K562 (cell line): ENCODE measurements at regions not wholly inside any gene's neighbourhood (a gene's known extent, or its start where the extent isn't known, plus 50 kb on each side); places are given as distances from the start of the nearest gene placed in this dataset.

Experiments
- ARID3B ChIP-seq: fragments of 250-450 bp; sonication (Bioruptor Pico); IDR thresholded peaks from 2 replicates; pipeline ENCODE4 v1.4.0; 2020; ENCODE audit warnings: borderline replicate concordance
- RUNX1 ChIP-seq: sonication (generic); IDR thresholded peaks from 2 replicates; pipeline ENCODE4 v1.6.1; 2016; ENCODE audit warnings: antibody characterized with exemption, low read depth
- ZSCAN29 ChIP-seq: fragments of 450-650 bp; IDR thresholded peaks from 2 replicates; pipeline ENCODE4 v1.6.1; 2017
- TF ChIP-seq, protein P1 (sequence below): fragments of 450-650 bp; IDR thresholded peaks from 2 replicates; pipeline ENCODE4 v1.6.1; 2016; ENCODE audit warnings: mild to moderate bottlenecking, moderate library complexity

DNA sequence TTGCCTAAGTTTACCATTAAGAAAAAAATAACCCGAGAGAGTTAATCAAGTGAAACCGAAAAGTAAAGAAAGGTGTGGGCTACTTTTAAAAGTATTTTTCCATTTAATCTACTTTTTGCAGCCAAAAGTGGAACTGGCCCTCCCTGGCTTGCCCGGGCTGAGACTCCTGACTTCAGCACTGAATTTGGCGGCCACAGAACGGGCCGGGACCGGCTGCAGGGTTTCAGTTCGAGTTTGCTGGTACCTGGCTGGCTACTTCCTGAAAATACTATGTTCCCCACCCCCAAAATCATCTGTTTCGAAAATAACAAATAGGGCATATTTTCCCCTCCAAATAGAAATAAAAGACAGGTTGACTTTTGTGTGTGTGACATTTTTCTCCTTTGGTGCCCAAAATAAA is 173.4 kb upstream of the EXOC2 start (continued):
- TF ChIP-seq, protein P1, sequence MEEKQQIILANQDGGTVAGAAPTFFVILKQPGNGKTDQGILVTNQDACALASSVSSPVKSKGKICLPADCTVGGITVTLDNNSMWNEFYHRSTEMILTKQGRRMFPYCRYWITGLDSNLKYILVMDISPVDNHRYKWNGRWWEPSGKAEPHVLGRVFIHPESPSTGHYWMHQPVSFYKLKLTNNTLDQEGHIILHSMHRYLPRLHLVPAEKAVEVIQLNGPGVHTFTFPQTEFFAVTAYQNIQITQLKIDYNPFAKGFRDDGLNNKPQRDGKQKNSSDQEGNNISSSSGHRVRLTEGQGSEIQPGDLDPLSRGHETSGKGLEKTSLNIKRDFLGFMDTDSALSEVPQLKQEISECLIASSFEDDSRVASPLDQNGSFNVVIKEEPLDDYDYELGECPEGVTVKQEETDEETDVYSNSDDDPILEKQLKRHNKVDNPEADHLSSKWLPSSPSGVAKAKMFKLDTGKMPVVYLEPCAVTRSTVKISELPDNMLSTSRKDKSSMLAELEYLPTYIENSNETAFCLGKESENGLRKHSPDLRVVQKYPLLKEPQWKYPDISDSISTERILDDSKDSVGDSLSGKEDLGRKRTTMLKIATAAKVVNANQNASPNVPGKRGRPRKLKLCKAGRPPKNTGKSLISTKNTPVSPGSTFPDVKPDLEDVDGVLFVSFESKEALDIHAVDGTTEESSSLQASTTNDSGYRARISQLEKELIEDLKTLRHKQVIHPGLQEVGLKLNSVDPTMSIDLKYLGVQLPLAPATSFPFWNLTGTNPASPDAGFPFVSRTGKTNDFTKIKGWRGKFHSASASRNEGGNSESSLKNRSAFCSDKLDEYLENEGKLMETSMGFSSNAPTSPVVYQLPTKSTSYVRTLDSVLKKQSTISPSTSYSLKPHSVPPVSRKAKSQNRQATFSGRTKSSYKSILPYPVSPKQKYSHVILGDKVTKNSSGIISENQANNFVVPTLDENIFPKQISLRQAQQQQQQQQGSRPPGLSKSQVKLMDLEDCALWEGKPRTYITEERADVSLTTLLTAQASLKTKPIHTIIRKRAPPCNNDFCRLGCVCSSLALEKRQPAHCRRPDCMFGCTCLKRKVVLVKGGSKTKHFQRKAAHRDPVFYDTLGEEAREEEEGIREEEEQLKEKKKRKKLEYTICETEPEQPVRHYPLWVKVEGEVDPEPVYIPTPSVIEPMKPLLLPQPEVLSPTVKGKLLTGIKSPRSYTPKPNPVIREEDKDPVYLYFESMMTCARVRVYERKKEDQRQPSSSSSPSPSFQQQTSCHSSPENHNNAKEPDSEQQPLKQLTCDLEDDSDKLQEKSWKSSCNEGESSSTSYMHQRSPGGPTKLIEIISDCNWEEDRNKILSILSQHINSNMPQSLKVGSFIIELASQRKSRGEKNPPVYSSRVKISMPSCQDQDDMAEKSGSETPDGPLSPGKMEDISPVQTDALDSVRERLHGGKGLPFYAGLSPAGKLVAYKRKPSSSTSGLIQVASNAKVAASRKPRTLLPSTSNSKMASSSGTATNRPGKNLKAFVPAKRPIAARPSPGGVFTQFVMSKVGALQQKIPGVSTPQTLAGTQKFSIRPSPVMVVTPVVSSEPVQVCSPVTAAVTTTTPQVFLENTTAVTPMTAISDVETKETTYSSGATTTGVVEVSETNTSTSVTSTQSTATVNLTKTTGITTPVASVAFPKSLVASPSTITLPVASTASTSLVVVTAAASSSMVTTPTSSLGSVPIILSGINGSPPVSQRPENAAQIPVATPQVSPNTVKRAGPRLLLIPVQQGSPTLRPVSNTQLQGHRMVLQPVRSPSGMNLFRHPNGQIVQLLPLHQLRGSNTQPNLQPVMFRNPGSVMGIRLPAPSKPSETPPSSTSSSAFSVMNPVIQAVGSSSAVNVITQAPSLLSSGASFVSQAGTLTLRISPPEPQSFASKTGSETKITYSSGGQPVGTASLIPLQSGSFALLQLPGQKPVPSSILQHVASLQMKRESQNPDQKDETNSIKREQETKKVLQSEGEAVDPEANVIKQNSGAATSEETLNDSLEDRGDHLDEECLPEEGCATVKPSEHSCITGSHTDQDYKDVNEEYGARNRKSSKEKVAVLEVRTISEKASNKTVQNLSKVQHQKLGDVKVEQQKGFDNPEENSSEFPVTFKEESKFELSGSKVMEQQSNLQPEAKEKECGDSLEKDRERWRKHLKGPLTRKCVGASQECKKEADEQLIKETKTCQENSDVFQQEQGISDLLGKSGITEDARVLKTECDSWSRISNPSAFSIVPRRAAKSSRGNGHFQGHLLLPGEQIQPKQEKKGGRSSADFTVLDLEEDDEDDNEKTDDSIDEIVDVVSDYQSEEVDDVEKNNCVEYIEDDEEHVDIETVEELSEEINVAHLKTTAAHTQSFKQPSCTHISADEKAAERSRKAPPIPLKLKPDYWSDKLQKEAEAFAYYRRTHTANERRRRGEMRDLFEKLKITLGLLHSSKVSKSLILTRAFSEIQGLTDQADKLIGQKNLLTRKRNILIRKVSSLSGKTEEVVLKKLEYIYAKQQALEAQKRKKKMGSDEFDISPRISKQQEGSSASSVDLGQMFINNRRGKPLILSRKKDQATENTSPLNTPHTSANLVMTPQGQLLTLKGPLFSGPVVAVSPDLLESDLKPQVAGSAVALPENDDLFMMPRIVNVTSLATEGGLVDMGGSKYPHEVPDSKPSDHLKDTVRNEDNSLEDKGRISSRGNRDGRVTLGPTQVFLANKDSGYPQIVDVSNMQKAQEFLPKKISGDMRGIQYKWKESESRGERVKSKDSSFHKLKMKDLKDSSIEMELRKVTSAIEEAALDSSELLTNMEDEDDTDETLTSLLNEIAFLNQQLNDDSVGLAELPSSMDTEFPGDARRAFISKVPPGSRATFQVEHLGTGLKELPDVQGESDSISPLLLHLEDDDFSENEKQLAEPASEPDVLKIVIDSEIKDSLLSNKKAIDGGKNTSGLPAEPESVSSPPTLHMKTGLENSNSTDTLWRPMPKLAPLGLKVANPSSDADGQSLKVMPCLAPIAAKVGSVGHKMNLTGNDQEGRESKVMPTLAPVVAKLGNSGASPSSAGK: no peak
- TF ChIP-seq ARID3B (CRISPR knock-in tag) (no peak), ZSCAN29 (no peak), RUNX1 (no peak)
